Duodenal mucosa (tissue), 2 donors: ENCODE measurements at regions not wholly inside any gene's neighbourhood (a gene's known extent, or its start where the extent isn't known, plus 50 kb on each side); places are given as distances from the start of the nearest gene placed in this dataset.
"Not testable (repeated sequence)": the region's sequence is repeated elsewhere in the genome, so short reads cannot be mapped to it uniquely, and the experiment has no call there.

Source experiments
- H3K27ac ChIP-seq: one replicate; pipeline ENCODE4 v1.7.0; 2013; ENCODE audit warnings: low read depth, low read length
- H3K27me3 ChIP-seq, 2 donors: one replicate each; pipeline ENCODE4 v1.7.0; 2013; ENCODE audit warnings: low read length in 2 of 2, control low read depth in 1 of 2; ENCODE audit not compliant: insufficient read depth in 2 of 2, control insufficient read depth in 1 of 2
- H3K36me3 ChIP-seq, 2 donors: one replicate each; pipeline ENCODE4 v1.7.0; 2013; ENCODE audit warnings: low read length in 2 of 2, control low read depth in 1 of 2; ENCODE audit not compliant: insufficient read depth in 2 of 2, control insufficient read depth in 1 of 2
- H3K4me1 ChIP-seq, 2 donors: one replicate each; pipeline ENCODE4 v1.7.0; 2013; ENCODE audit warnings: low read length in 2 of 2, control low read depth in 1 of 2; ENCODE audit not compliant: insufficient read depth in 2 of 2, control insufficient read depth in 1 of 2
- H3K4me3 ChIP-seq, 2 donors: one replicate each; pipeline ENCODE4 v1.7.0; 2013; ENCODE audit warnings: low read length in 2 of 2, low read depth in 1 of 2
- H3K9ac ChIP-seq, 2 donors: one replicate each; pipeline ENCODE4 v1.7.0; 2013; ENCODE audit warnings: low read length in 2 of 2, low read depth in 1 of 2
- H3K9me3 ChIP-seq, 2 donors: one replicate each; pipeline ENCODE4 v1.7.0; 2013; ENCODE audit warnings: low read length in 2 of 2, control low read depth in 1 of 2; ENCODE audit not compliant: control insufficient read depth in 1 of 2

- H3K9ac ChIP-seq, H3K27ac ChIP-seq, H3K36me3 ChIP-seq, H3K4me1 ChIP-seq, H3K9me3 ChIP-seq, H3K4me3 ChIP-seq, H3K27me3 ChIP-seq: not testable (repeated sequence)
Measured at GRCh38 chrX:3411626-3412025, 65.2 kb upstream of the MXRA5 start.

GRCh38 chrX:3409936-3410335 is 63.5 kb upstream of the MXRA5 start:
- not testable (repeated sequence) for H3K9ac ChIP-seq, H3K36me3 ChIP-seq, H3K27ac ChIP-seq, H3K9me3 ChIP-seq, H3K4me1 ChIP-seq, H3K4me3 ChIP-seq, H3K27me3 ChIP-seq

GRCh38 chrX:3407781-3408180 is 61.3 kb upstream of the MXRA5 start:
- Histone ChIP-seq H3K9ac (no peak overlapping the region), H3K4me3 (no peak overlapping the region), H3K27ac (no peak overlapping the region), H3K9me3 (no peaks in the 10 kb centered on the region), H3K27me3 (no peaks in the 10 kb centered on the region), H3K36me3 (no peaks in the 10 kb centered on the region), H3K4me1 (no peaks in the 10 kb centered on the region)

- no peak overlapping the region for H3K27ac ChIP-seq
- H3K27me3 ChIP-seq = no peaks in the 10 kb centered on the region
- no peak overlapping the region for H3K9ac ChIP-seq
Measured at GRCh38 chrX:3407121-3407520, 60.7 kb upstream of the MXRA5 start.

GRCh38 chrX:3403748-3404147 is 57.3 kb upstream of the MXRA5 start:
- no peak overlapping the region for H3K4me3 ChIP-seq
- no peak overlapping the region for H3K9ac ChIP-seq
- H3K27ac ChIP-seq = no peak overlapping the region
- H3K4me1 ChIP-seq = no peaks in the 10 kb centered on the region
- H3K36me3 ChIP-seq = no peaks in the 10 kb centered on the region
- H3K27me3 ChIP-seq = no peaks in the 10 kb centered on the region
- H3K9me3 ChIP-seq = no peaks in the 10 kb centered on the region

More at GRCh38 chrX:3407121-3407520, 60.7 kb upstream of the MXRA5 start:
- Histone ChIP-seq H3K36me3 (no peaks in the 10 kb centered on the region), H3K4me3 (no peak overlapping the region), H3K9me3 (no peaks in the 10 kb centered on the region), H3K4me1 (no peaks in the 10 kb centered on the region)
